AG04449 (cell line): ENCODE measurements at regions not wholly inside any gene's neighbourhood (a gene's known extent, or its start where the extent isn't known, plus 50 kb on each side); places are given as distances from the start of the nearest gene placed in this dataset.
"Not testable (repeated sequence)": the region's sequence is repeated elsewhere in the genome, so short reads cannot be mapped to it uniquely, and the experiment has no call there.

ENCODE experiments used
- CTCF ChIA-PET: fragments of 350-600 bp; formaldehyde crosslinking; extraction: SDS; loops from one replicate; lab custom pipeline; 2021; ENCODE audit warnings: antibody characterized with exemption; lab: Yijun Ruan, JAX
- POLR2A ChIA-PET: fragments of 400-600, 350-600 bp; formaldehyde crosslinking; extraction: SDS; loops from one replicate; lab custom pipeline; 2020; ENCODE audit warnings: antibody characterized with exemption, inconsistent platforms; lab: Yijun Ruan, JAX
- DNase-seq: peaks from one replicate; pipeline ENCODE4 v3.0.0-alpha.2; 2010; ENCODE audit warnings: low read depth, low spot score
- H3K4me3 ChIP-seq: 2 replicates; pipeline ENCODE4 v1.5.1; 2011; ENCODE audit warnings: low read depth, mild to moderate bottlenecking, control low read depth, low read length
- CTCF ChIP-seq: IDR thresholded peaks from one replicate; pipeline ENCODE4 v1.5.1; 2011; ENCODE audit warnings: mild to moderate bottlenecking, moderate library complexity, low read length, control low read depth, inconsistent platforms; ENCODE audit not compliant: insufficient read depth; ENCODE audit errors: missing control alignments

GRCh38 chr7:109659261-109659660, 1089.6 kb downstream of the DNAJB9 start:
- no peak overlapping the region for H3K4me3 ChIP-seq
- POLR2A ChIA-PET = no interaction called here
- no peak for DNase-seq
- TF ChIP-seq CTCF = no peak
- CTCF ChIA-PET = no interaction called here

GRCh38 chr7:109660401-109660800, 1090.7 kb downstream of the DNAJB9 start:
- POLR2A ChIA-PET = no interaction called here
- TF ChIP-seq CTCF = no peak
- CTCF ChIA-PET = no interaction called here
- H3K4me3 ChIP-seq = no peak overlapping the region
- DNase-seq = no peak

GRCh38 chr7:109663806-109664205, 1094.1 kb downstream of the DNAJB9 start:
- no peak overlapping the region for H3K4me3 ChIP-seq
- TF ChIP-seq CTCF = no peak
- no peak for DNase-seq
- ChIA-PET POLR2A (interaction anchor here (0.7 kb wide), 1 partner anchor 1591 kb away, joined by 3 read pairs; no protein-coding TSS in a partner anchor), CTCF (no interaction called here)

- DNase-seq, H3K4me3 ChIP-seq, POLR2A ChIA-PET, CTCF ChIA-PET: not testable (repeated sequence)
Observed at GRCh38 chr7:109687269-109687668, 1117.6 kb downstream of the DNAJB9 start.

- DNase-seq, H3K4me3 ChIP-seq, CTCF ChIA-PET, POLR2A ChIA-PET: not testable (repeated sequence)
Observed at GRCh38 chr7:109692613-109693012, 1122.9 kb downstream of the DNAJB9 start.

- ChIA-PET POLR2A (no interaction called here), CTCF (no interaction called here)
- TF ChIP-seq CTCF = no peak
- DNase-seq = no peak
- H3K4me3 ChIP-seq = no peak overlapping the region
Observed at GRCh38 chr7:109694149-109695071, 1124.7 kb downstream of the DNAJB9 start.

- POLR2A ChIA-PET = no interaction called here
- TF ChIP-seq CTCF = no peak
- DNase-seq = no peak
- CTCF ChIA-PET = no interaction called here
- no peak overlapping the region for H3K4me3 ChIP-seq
Observed at GRCh38 chr7:109695419-109695818, 1125.7 kb downstream of the DNAJB9 start.
